Pancreas (tissue), 10 donors: ENCODE measurements at regions not wholly inside any gene's neighbourhood (a gene's known extent, or its start where the extent isn't known, plus 50 kb on each side); places are given as distances from the start of the nearest gene placed in this dataset.

ENCODE experiments used
- ATAC-seq, 4 donors: fragments of 200-7000 bp; cut with Tn5 transposase; one replicate each; pipeline versions ENCODE4 v1.8.0 to v1.9.1; 2020; ENCODE audit warnings: mild to moderate bottlenecking in 4 of 4, moderate library complexity in 4 of 4
- DNase-seq, 6 donors: peaks; one replicate each; pipeline ENCODE4 v3.0.0-alpha.2; 2020
- FAIRE-seq: peaks from 2 replicates; lab custom pipeline; 2012; peaks lifted over from hg19 to GRCh38; lab: Jason Lieb, UNC
- H3K27ac ChIP-seq, 4 donors: fragments of 200-600 bp; sonication (generic); 1 replicate in 3 of 4; 2 replicates in 1 of 4; pipeline versions ENCODE4 v1.5.0 to v1.8.0; 2020
- H3K27me3 ChIP-seq, 4 donors: fragments of 200-600 bp; one replicate each; pipeline ENCODE4 v1.8.0; 2021
- H3K36me3 ChIP-seq, 3 donors: fragments of 200-600 bp; sonication (generic) in 1 of 3; one replicate each; pipeline versions ENCODE4 v1.5.0 to v1.8.0; 2020 to 2021
- H3K4me1 ChIP-seq, 3 donors: fragments of 200-600 bp; one replicate each; pipeline ENCODE4 v1.8.0; 2021
- H3K4me3 ChIP-seq, 4 donors: fragments of 200-600 bp; sonication (generic) in 2 of 4; one replicate each; pipeline versions ENCODE4 v1.5.0 to v1.8.0; 2020 to 2021
- H3K9me3 ChIP-seq, 4 donors: fragments of 200-600 bp; one replicate each; pipeline ENCODE4 v1.8.0; 2021
- CTCF ChIP-seq, 4 donors: fragments of 200-600 bp; sonication (generic) in 3 of 4; IDR thresholded peaks; one replicate each; pipeline versions ENCODE4 v1.5.0 to v1.8.0; 2021; ENCODE audit warnings: antibody characterized with exemption in 4 of 4
- WGBS, 2 donors: extraction: QIAGEN DNeasy Blood & Tissue Kit; methylation state at CpG; one replicate each; pipeline ENCODE4 v1.1.7; 2013; 5-methylcytosine and 5-hydroxymethylcytosine counted together
- intact Hi-C, 3 donors: fragments of 100-400 bp; cut with DNase I; formaldehyde crosslinking; loops; one replicate each; pipeline versions ENCODE4 v1.11.1 to v1.14.2; 2022
- donor health status: healthy with polysubstance abuse.
- donor health status: DM: no; HTN: no; CAD: no; lungs with moderate emphysema.
- donor health status: DM: no; HTN: no; CAD: no.
- donor health status: control.
- donor health status: control.
- donor health status: Bipolar disorder and iron deficiency.
- donor health status: DM: yes; HTN: yes; CAD: no.
- donor health status: DM: no; HTN: no; CAD: no.
- donor health status: DM: no; HTN: no; CAD: no.
- donor health status: DM: yes; HTN: yes; CAD: no.

GRCh38 chr17:51443646-51444045, 183.3 kb downstream of the UTP18 start:
- H3K36me3 ChIP-seq = no peaks in the 10 kb centered on the region
- WGBS, 2 donors = 77% methylated on average over 3 of the region's 3 CpGs
- TF ChIP-seq CTCF (IDR thresholded peaks at IDR 0.05) = no peak
- DNase-seq (no peak), ATAC-seq (no peak), FAIRE-seq (no peak)
- no peak overlapping the region for H3K27ac ChIP-seq
- no peaks in the 10 kb centered on the region for H3K4me1 ChIP-seq
- H3K4me3 ChIP-seq = no peak overlapping the region
- intact Hi-C loops = no loop called here
- no peaks in the 10 kb centered on the region for H3K9me3 ChIP-seq
- peaks cover 0 to 6% (median 0%) of the 10 kb centered on the region in 4 donors for H3K27me3 ChIP-seq

- no peak for FAIRE-seq
- Histone ChIP-seq H3K36me3 (no peaks in the 10 kb centered on the region), H3K9me3 (no peaks in the 10 kb centered on the region), H3K27me3 (no peaks in the 10 kb centered on the region), H3K4me3 (no peak overlapping the region), H3K4me1 (no peaks in the 10 kb centered on the region), H3K27ac (no peak overlapping the region)
- intact Hi-C loops = no loop called here
- no peak for DNase-seq
- no peak for ATAC-seq
- TF ChIP-seq CTCF (IDR thresholded peaks at IDR 0.05) = no peak
- 81 to 83% methylated on average over 4 of the region's 4 CpGs for WGBS, 2 donors
Measured at GRCh38 chr17:51445946-51446345, 185.6 kb downstream of the UTP18 start.

GRCh38 chr17:51454456-51454978, 194.2 kb downstream of the UTP18 start:
- DNase-seq (no peak), ATAC-seq (no peak), FAIRE-seq (no peak)
- intact Hi-C loops = no loop called here
- WGBS, 2 donors = 95 to 100% methylated on average over 1 of the region's 1 CpG
- H3K27ac ChIP-seq = no peak overlapping the region
- no peaks in the 10 kb centered on the region for H3K36me3 ChIP-seq
- H3K4me1 ChIP-seq = no peaks in the 10 kb centered on the region
- no peaks in the 10 kb centered on the region for H3K27me3 ChIP-seq
- no peak for TF ChIP-seq CTCF (IDR thresholded peaks at IDR 0.05)
- H3K4me3 ChIP-seq = no peak overlapping the region
- no peaks in the 10 kb centered on the region for H3K9me3 ChIP-seq

GRCh38 chr17:51455211-51455610, 194.9 kb downstream of the UTP18 start:
- no peak overlapping the region for H3K27ac ChIP-seq
- TF ChIP-seq CTCF (IDR thresholded peaks at IDR 0.05) = no peak
- H3K9me3 ChIP-seq = no peaks in the 10 kb centered on the region
- no peak for FAIRE-seq
- no peak overlapping the region for H3K4me3 ChIP-seq
- no peak for DNase-seq
- no peak for ATAC-seq
- H3K4me1 ChIP-seq = no peaks in the 10 kb centered on the region
- H3K27me3 ChIP-seq = no peaks in the 10 kb centered on the region
- H3K36me3 ChIP-seq = no peaks in the 10 kb centered on the region
- intact Hi-C loops = no loop called here

GRCh38 chr17:51455931-51456330, 195.6 kb downstream of the UTP18 start:
- no peaks in the 10 kb centered on the region for H3K9me3 ChIP-seq
- TF ChIP-seq CTCF (IDR thresholded peaks at IDR 0.05) = no peak
- no peaks in the 10 kb centered on the region for H3K27me3 ChIP-seq
- H3K36me3 ChIP-seq = no peaks in the 10 kb centered on the region
- no peaks in the 10 kb centered on the region for H3K4me1 ChIP-seq
- intact Hi-C loops = no loop called here
- no peak for FAIRE-seq
- no peak for DNase-seq
- ATAC-seq = no peak
- 85 to 91% methylated on average over 4 of the region's 4 CpGs for WGBS, 2 donors
- H3K4me3 ChIP-seq = no peak overlapping the region
- no peak overlapping the region for H3K27ac ChIP-seq
